Activated T-cell treated with anti-CD3 and anti-CD28 coated beads, Interleukin-2, amount 50 U/mL, for 72 hours (primary cell): ENCODE measurements at regions not wholly inside any gene's neighbourhood (a gene's known extent, or its start where the extent isn't known, plus 50 kb on each side); places are given as distances from the start of the nearest gene placed in this dataset.

Experiments
- ATAC-seq, 2 donors: fragments of 150-1000 bp; cut with Tn5 transposase; replicated peaks in 1 of 2; 2 replicates each; pipeline ENCODE4 v1.10.0; 2021; ENCODE audit warnings: moderate library complexity in 2 of 2, mild to moderate bottlenecking in 1 of 2
- DNase-seq, 2 donors: peaks; one replicate each; pipeline ENCODE4 v3.0.0; 2021 to 2022; ENCODE audit warnings: mixed read lengths in 1 of 2
- H3K27ac Mint-ChIP-seq: one replicate; pipeline ENCODE4 v1.8.0; 2022; ENCODE audit warnings: mild to moderate bottlenecking, moderate library complexity, mixed read lengths
- H3K27me3 Mint-ChIP-seq: one replicate; pipeline ENCODE4 v1.8.0; 2022; ENCODE audit warnings: low read depth, mixed read lengths
- H3K36me3 Mint-ChIP-seq, 2 donors: one replicate each; pipeline ENCODE4 v1.8.0; 2022; ENCODE audit warnings: mixed read lengths in 2 of 2, mild to moderate bottlenecking in 1 of 2; ENCODE audit not compliant: insufficient read depth in 2 of 2
- H3K4me1 Mint-ChIP-seq: one replicate; pipeline ENCODE4 v1.8.0; 2022; ENCODE audit warnings: low read depth, mixed read lengths
- H3K4me3 Mint-ChIP-seq, 2 donors: one replicate each; pipeline ENCODE4 v1.8.0; 2022; ENCODE audit warnings: mild to moderate bottlenecking in 2 of 2, mixed read lengths in 2 of 2, moderate library complexity in 2 of 2
- H3K9me3 Mint-ChIP-seq, 2 donors: one replicate each; pipeline ENCODE4 v1.8.0; 2022; ENCODE audit warnings: mixed read lengths in 2 of 2

DNA sequence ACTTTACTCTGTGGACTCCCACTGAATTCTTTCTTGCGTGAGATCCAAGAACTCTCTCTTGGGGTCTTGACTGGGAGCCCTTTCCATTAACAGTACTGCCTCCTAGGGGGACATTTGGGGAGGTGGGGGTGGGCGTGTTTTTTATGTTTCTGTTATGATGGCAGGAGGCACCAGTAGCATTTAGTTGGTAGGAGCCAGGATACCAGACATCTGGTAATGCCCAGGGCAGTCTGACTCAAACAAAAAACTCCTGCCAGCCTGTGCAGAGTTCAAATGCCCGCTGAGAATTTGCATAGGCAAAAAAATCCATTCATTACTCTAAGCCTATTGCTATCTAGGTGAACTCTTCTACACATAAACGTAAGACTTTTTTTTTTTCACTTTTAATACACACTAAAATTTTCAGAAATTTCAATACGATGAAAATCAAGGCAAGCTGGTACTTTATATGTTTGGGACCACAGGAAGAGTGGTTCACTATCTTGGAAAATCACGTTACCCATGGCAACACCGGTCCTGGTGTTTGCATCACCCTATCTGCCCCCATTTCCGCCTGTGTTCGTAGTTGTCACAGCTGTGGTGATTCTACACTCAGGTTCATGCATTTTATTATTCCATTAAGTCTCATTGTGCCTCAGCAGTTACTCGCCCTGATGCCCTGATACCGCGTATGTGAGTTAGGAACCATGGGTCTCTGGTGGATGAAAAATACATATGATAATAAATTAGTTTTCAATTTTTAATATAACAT, 121.1 kb upstream of the XYLT1 start:
- H3K27ac Mint-ChIP-seq: peak overlapping the region; percentile 96
- peak; percentile 18 to 31 for DNase-seq

DNA sequence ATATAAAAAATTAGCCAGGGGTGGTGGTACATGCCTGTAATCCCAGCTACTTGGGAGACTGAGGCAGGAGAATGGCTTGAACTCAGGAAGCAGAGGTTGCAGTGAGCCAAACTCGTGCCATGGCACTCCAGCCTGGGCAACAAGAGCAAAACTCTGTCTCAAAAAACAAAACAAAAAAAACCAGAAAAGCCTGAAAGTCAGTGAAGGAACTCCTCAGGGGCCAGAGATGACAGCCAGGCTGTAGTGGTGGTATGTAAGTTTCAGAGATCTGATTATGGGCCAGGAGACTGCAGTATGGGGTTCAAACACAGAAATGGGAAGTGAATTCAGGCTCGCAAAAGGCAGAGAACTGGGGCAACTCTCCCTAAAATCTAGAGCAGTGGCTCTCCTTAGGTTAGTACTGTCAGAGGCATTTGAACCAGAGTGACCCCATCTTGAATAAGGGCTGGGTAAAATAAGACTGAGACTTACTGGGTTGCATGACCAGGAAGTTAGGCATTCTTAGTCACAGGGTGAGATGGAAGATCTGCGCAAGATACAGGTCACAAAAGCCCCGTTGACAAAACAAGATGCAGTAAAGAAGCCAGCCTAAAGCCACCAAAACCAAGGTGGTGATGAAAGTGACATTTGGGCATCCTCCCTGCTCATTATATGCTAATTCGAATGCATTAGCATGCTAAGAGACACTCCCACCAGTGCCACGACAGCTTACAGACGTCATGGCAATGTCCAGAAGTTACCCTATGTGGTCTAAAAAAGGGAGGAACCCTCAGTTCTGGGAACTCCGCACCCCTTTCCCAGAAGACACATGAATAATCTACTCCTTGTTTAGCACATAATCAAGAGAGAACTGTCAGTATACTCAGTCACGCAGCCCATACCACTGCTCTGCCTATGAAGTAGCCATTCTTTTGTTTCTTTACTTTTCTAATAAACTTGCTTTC, 120.2 kb upstream of the XYLT1 start:
- Mint-ChIP-seq H3K4me1 (peaks cover 34% of the 10 kb centered on the region), H3K36me3 (peaks cover 7 to 12% of the 10 kb centered on the region in 2 donors), H3K27me3 (peaks cover 31% of the 10 kb centered on the region), H3K9me3 (peaks cover 4 to 5% of the 10 kb centered on the region in 2 donors), H3K4me3 (peak overlapping the region; percentile 70 to 80), H3K27ac (peak overlapping the region; percentile 96)
- DNase-seq (peak; percentile 82 to 86), ATAC-seq (peak; percentile 88)

More for the DNA sequence above, 121.1 kb upstream of the XYLT1 start:
- peak; percentile 48 to 54 for ATAC-seq
- H3K4me3 Mint-ChIP-seq: peak overlapping the region; percentile 70 to 80
- H3K4me1 Mint-ChIP-seq: peaks cover 34% of the 10 kb centered on the region
- peaks cover 4 to 5% of the 10 kb centered on the region in 2 donors for H3K9me3 Mint-ChIP-seq
- peaks cover 31% of the 10 kb centered on the region for H3K27me3 Mint-ChIP-seq
- H3K36me3 Mint-ChIP-seq: peaks cover 7 to 12% of the 10 kb centered on the region in 2 donors

DNA sequence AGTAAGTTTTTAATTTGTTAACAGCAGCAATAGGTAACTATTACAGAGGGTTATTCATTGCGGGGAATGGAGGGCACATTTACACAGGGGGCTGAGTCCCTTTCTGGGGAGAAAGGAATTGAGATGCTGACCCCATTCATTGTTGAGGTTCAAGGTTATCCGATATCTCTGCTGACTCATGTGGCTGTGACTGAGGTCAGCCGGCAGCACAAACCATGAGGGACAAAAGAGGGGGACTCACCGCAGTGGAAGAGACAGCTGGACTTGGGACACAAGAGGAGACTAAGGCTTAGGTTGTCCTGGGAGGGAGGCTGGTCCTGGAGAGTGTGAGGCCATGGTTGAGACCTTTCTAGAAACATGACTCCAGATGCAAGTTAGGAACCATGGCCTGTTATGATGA, 119.1 kb upstream of the XYLT1 start:
- ATAC-seq: no peak
- Mint-ChIP-seq H3K9me3 (peaks cover 12% of the 10 kb centered on the region in 2 donors), H3K4me3 (no peak overlapping the region), H3K4me1 (peaks cover 34% of the 10 kb centered on the region), H3K36me3 (peaks cover 14 to 18% of the 10 kb centered on the region in 2 donors), H3K27ac (peak overlapping the region; percentile 96), H3K27me3 (peaks cover 31% of the 10 kb centered on the region)
- no peak for DNase-seq

DNA sequence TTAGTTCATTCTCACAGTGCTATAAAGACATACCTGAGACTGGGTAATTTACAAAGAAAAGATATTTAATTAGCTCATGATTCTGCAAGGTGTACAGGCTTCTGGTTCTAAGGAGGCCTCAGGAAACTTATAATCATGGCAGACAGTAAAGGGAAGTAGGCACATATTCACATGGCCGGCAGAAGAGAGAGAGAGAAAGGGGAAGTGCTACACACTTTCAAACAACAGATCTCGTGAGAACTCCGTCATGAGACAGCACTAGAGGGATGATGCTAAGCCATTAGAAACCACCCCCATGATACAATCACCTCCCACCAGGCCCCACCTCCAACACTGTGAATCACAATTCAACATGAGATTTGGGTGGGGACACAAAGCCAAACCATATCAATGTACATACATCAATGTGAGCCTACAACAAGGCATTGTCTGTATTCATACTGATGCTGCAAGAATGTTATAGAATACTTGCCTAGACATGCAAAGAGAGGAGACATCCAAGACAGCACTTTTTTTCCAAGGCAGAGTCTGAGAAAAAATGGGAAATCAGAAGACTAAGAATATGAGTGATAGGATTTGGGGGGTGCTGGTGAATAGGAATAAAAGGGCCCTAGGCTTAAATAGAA, 114.8 kb upstream of the XYLT1 start:
- DNase-seq: no peak
- Mint-ChIP-seq H3K36me3 (peaks cover 20 to 21% of the 10 kb centered on the region in 2 donors), H3K4me1 (peaks cover 11% of the 10 kb centered on the region), H3K9me3 (peaks cover 14 to 22% of the 10 kb centered on the region in 2 donors), H3K4me3 (no peak overlapping the region), H3K27me3 (peaks cover 32% of the 10 kb centered on the region), H3K27ac (no peak overlapping the region)
- no peak for ATAC-seq

GRCh38 chr16:17578981-17579874, 108.5 kb upstream of the XYLT1 start:
- H3K27ac Mint-ChIP-seq: no peak overlapping the region
- H3K36me3 Mint-ChIP-seq: peaks cover 4 to 8% of the 10 kb centered on the region in 2 donors
- no peaks in the 10 kb centered on the region for H3K4me1 Mint-ChIP-seq
- H3K27me3 Mint-ChIP-seq: peaks cover 6% of the 10 kb centered on the region
- peak; percentile 65 to 73 for DNase-seq
- peak overlapping the region in 1 of 2 donors; percentile 21 for H3K4me3 Mint-ChIP-seq
- peaks cover under 1 to 9% of the 10 kb centered on the region in 2 donors for H3K9me3 Mint-ChIP-seq
- peak; percentile 72 to 82 for ATAC-seq

GRCh38 chr16:17574256-17574655, 103.5 kb upstream of the XYLT1 start:
- Mint-ChIP-seq H3K36me3 (no peaks in the 10 kb centered on the region), H3K4me3 (no peak overlapping the region)

GRCh38 chr16:17572145-17572544, 101.4 kb upstream of the XYLT1 start:
- H3K36me3 Mint-ChIP-seq: no peaks in the 10 kb centered on the region
- H3K27ac Mint-ChIP-seq: peak overlapping the region; percentile 36
- no peaks in the 10 kb centered on the region for H3K4me1 Mint-ChIP-seq
- ATAC-seq (no peak), DNase-seq (no peak)
- no peak overlapping the region for H3K4me3 Mint-ChIP-seq
- no peaks in the 10 kb centered on the region for H3K9me3 Mint-ChIP-seq
- peaks cover 13% of the 10 kb centered on the region for H3K27me3 Mint-ChIP-seq

More at GRCh38 chr16:17574256-17574655, 103.5 kb upstream of the XYLT1 start:
- peaks cover 13% of the 10 kb centered on the region for H3K27me3 Mint-ChIP-seq
- DNase-seq (no peak), ATAC-seq (no peak)
- H3K4me1 Mint-ChIP-seq: no peaks in the 10 kb centered on the region
- H3K27ac Mint-ChIP-seq: no peak overlapping the region
- no peaks in the 10 kb centered on the region for H3K9me3 Mint-ChIP-seq

- no peak overlapping the region for H3K27ac Mint-ChIP-seq
- no peaks in the 10 kb centered on the region for H3K9me3 Mint-ChIP-seq
- H3K4me3 Mint-ChIP-seq: no peak overlapping the region
- DNase-seq (no peak), ATAC-seq (no peak)
- no peaks in the 10 kb centered on the region for H3K36me3 Mint-ChIP-seq
- no peaks in the 10 kb centered on the region for H3K4me1 Mint-ChIP-seq
- peaks cover 13% of the 10 kb centered on the region for H3K27me3 Mint-ChIP-seq
Observed at GRCh38 chr16:17571499-17572093, 100.8 kb upstream of the XYLT1 start.

- ATAC-seq: no peak
- Mint-ChIP-seq H3K4me1 (no peaks in the 10 kb centered on the region), H3K27ac (no peak overlapping the region), H3K9me3 (no peaks in the 10 kb centered on the region), H3K27me3 (peaks cover 31% of the 10 kb centered on the region), H3K36me3 (no peaks in the 10 kb centered on the region), H3K4me3 (no peak overlapping the region)
- DNase-seq: no peak
Observed at GRCh38 chr16:17568239-17568638, 97.5 kb upstream of the XYLT1 start.

GRCh38 chr16:17567455-17567854, 96.7 kb upstream of the XYLT1 start:
- Mint-ChIP-seq H3K4me3 (no peak overlapping the region), H3K4me1 (no peaks in the 10 kb centered on the region), H3K27me3 (peaks cover 39% of the 10 kb centered on the region), H3K36me3 (no peaks in the 10 kb centered on the region), H3K27ac (no peak overlapping the region), H3K9me3 (no peaks in the 10 kb centered on the region)
- no peak for DNase-seq
- no peak for ATAC-seq

GRCh38 chr16:17566656-17567450, 96.1 kb upstream of the XYLT1 start:
- no peaks in the 10 kb centered on the region for H3K36me3 Mint-ChIP-seq
- no peak overlapping the region for H3K4me3 Mint-ChIP-seq
- H3K9me3 Mint-ChIP-seq: no peaks in the 10 kb centered on the region
- no peak overlapping the region for H3K27ac Mint-ChIP-seq
- ATAC-seq (no peak), DNase-seq (no peak)
- no peaks in the 10 kb centered on the region for H3K4me1 Mint-ChIP-seq
- peaks cover 40% of the 10 kb centered on the region for H3K27me3 Mint-ChIP-seq
